ENCODE measurements at regions not wholly inside any gene's neighbourhood (a gene's known extent, or its start where the extent isn't known, plus 50 kb on each side); places are given as distances from the start of the nearest gene placed in this dataset.
"Not testable (repeated sequence)": the region's sequence is repeated elsewhere in the genome, so short reads cannot be mapped to it uniquely, and the experiment has no call there.

DNA sequence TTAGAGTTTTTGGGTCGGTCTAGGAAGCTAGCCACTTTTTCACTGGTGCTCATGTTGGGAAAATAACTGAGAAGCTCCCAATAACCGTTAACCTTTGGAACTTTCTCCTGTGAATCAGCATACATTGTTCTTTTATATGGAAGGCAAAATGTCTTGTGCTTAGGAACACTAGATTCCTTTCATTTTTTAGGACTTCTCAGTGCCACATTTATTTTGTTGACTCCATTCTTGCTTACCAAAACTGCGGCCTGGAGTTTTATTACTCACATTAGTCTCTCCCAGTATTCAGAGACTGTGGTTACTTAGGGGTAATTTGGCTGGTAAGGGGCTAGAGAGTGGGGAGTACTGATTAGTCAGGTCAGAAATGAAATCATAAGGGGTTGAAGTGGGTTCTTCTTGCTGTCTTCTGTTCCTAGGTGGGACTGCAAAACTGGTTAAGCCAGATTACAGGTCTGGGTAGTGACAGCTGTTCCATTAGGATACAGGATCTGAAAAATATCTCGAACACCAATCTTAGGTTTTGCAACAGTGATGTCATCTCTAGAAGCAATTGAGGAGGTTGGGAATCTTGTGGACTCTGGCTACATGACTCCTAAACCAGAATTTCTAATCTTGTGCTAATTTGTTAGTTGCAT is 631.4 kb upstream of the LUZP2 start:
- no peak for DNase-seq

DNA sequence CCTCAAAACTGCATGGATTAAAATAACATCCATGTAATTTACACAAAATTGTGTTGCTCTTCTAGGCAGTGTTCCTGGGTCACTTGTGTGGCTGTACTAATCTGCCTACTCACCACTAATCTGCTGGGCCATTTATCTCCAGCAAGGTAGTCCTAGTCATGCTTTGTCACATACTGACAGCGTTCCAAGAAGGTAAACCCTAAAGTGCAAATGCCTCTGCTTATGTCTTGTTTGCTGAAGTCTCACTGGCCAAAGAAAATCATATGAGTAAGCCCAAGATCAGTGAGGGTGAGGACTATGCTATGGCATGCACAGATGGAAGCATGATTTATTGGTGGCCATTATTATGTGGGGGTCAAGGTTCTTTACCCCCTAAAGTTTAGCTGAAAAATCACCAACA is 630.2 kb upstream of the LUZP2 start:
- DNase-seq = no peak

DNA sequence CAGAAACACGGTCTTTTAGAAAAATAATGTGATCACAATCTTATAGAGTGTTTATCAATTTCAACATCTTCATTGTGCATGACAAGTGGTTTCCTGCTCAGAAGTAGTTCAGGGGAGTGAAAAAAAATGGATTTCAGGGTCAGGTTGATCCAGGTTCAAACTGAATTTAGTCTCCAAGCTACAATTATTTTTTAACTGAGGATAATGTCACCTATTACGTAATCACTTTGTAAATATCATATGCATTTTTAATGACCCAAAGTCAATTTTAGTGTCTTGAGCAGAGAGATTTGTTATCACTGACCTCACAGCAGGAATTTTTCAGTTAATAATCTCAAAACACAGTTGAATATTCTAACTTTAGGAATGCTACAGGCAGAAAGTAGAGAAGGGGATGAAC is 627.2 kb upstream of the LUZP2 start:
- DNase-seq = no peak

DNA sequence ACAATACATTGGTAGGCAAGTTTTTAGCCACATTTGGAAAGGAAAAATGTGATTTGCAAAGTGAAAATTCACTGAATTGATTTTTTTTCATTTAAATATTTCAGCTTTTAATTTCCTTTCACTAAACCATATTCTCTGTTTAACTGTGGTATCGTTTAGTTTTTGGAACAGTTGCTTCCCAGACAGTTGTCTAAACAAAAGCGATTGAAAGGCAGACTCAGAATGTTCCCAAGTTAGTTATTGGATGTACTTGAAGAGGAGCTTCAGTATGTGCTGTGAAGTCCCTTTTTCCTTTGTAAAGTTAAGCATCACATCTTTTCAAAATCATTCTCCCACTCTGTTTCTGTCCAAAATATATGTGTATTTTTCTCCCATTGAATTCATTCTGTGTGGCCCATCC is 623.4 kb upstream of the LUZP2 start:
- DNase-seq = no peak

DNA sequence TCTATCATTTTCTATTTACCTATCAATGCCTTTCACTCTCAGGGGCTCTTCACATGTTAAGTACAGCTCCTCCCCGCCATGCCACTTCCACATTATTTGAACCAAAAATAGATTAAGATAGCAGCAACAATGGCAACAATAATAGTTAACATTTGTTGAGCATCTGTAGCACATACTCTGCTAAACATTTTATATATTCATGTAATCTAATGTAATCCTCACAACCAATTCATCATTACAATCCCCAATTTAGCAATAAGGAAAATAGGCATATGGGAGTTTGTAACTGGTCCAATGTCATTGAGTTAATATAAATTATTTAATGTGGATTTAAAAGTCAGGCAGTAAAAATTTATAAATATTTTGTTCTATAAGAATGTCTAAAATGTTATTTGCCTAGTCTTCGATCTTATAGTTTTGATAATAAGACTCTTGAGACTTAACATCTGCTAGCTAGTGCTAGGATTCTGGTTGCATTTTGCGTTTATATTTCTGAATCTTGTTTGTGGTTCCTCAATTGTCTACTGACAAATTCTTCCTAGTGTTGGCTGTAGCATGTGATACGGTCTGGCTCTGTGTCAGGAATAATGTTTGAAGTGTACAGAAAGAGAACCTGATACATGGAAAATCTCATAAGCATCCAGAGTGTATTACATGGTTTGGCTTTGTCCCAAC is 621.5 kb upstream of the LUZP2 start:
- peak; percentile 79 to 85 for DNase-seq

DNA sequence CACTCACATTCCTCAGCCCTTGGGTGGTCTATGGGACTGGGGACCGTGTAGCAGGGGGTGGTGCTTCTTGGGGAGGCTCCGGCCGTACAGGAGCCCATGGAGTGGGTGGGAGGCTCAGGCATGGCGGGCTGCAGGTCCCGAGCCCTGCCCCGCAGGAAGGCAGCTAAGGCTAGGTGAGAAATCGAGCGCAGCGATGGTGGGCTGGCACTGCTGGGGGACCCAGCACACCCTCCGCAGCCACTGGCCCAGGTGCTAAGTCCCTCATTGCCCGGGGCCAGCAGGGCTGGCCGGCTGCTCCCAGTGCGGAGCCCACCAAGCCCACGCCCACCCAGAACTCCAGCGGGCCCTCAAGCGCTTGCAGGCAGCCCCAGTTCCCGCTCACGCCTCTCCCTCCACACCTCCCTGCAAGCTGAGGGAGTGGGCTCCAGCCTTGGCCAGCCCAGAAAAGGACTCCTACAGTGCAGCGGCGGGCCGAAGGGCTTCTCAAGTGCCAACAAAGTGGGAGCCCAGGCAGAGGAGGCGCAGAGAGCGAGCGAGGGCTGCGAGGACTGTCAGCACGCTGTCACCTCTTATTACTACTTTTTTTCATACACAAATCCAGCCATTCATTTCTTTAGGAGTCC is 613.3 kb upstream of the LUZP2 start:
- DNase-seq = not testable (repeated sequence)

DNA sequence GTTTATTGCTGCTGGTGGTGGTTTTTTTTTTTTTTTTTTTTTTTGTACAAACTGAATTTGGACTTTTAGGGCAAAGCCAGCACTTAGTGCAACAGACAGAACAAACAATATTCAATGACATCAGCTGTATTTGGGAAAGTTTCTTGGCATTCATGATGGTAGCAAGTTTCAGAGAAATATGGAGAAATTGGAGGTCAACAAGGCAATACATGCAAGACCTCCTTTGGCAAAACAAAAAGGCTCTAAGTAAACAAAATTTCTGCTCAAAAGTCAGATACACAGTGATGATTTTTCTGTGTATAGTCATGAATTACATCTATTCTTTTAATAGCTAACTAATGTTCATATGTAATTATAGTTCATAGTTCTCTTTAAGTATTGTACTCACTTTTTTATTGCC is 612.5 kb upstream of the LUZP2 start:
- peak; percentile 56 to 66 for DNase-seq

DNA sequence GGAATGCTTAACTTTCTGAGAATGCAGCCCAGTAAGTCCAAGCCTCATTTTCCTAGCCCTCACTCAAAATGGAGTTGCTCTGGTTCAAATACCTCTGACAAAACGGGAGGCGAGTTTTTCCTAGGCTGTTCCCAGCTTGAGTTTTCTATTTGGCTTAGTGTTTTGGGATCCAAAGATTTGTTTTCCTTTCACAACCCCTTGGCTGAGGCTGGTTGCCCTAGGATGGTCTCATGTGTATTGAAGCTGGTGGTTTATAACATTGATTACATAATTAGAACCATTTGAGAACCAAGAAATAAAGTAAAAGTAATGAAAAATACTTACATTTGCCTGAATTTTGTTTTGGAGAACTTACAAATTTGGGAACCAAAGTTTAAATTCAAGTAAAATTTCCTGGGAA is 611.1 kb upstream of the LUZP2 start:
- DNase-seq = no peak

DNA sequence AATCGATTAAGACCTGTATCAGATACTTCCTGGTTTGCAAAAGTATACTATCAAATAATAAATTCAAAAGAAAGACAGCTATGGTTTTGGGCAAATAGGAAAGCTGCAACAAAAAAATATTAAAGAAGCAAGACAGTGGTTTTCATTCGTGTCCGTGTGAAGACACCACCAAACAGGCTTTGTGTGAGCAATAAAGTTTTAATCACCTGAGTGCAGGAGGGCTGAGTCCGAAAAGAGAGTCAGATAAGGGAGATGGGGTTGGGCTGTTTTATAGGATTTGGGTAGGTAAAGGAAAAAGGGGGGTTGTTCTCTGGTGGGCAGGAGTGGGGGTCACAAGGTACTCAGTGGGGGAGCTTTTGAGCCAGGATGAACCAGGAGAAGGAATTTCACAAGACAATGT is 609.7 kb upstream of the LUZP2 start:
- not testable (repeated sequence) for DNase-seq

DNA sequence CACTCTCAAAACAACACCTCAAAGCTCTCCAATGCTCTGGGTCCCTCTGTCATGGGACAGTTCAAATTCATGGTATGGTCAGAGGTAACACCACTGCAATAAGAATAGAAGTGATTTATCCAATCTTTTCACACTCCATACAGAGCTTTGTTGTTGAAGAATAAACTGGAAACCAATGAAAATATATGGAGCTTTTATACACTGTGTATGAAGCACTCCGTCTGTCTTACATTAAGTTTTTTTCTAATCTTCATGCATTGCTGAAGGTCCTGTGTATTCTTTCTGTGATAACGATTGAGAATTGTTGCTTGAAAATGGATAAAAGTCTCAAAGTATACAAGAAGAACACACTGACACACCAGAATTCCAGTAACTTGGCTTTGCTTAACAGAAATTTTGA is 603.7 kb upstream of the LUZP2 start:
- no peak for DNase-seq

DNA sequence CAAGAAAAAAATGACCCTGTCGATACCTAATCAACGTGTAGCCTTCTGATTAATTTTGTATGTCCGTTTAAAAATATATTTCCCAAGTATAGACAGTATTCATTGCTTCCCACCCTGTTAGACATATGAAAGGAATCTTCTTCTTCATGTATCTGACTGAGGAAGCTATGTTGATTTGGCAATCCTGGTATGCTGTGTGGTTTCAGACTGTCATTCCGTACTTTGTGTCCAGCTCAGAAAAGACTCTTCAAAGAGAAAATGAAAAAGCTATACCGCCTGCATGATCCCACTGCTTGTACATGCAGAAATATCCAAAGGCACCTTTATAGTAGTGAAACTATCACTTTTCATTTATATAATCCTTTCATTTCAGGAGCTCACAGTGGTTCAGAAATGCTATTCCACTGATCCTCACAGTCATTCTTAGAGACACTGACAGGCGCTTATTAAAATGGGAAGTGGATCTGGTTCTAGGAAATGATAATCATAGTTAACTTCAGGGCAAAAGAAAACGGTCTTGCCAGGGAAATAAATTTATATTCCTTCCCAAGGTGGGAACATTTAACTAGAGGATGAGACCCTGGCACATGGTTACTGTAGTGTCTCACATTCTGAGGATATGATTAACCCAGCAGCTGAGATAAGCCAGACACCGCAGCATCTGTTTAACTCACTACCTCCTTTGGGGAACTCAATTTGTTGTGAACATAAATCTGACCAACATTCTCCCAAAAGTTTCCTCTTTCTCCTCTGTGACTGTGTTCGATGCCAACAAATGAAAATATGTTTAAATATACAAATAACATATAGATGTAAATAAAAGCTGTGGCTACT is 599.2 kb upstream of the LUZP2 start:
- no peak for DNase-seq

DNA sequence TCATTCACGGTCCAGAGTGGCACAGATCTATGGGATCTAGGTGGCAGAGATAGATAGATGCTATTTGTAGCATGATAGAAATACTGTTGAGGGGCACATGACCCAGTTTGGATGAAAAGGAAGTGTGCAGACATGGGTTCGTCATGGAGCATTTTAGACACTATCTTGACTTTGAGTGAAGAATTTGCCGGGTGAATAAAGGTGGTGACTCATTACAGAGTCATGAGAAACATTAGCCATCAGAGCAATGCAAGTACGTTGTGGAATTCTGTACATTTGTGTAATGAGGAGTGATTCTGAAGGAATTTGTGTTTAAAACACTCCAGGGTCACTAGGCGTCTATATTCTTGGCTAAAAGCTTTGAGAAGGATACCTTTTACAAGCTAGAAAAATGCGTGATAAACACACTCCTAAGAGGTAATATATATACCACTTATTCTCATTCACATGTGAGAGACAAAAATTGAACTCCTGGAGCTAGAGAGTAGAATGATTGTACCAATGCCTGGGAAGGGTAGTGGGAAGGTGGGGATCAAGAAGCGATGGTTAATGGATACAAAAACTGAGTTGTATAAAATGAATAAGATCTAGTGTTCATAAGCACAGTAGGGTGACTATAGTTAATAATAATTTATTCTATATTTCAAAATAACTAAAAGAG is 593.7 kb upstream of the LUZP2 start:
- no peak for DNase-seq

DNA sequence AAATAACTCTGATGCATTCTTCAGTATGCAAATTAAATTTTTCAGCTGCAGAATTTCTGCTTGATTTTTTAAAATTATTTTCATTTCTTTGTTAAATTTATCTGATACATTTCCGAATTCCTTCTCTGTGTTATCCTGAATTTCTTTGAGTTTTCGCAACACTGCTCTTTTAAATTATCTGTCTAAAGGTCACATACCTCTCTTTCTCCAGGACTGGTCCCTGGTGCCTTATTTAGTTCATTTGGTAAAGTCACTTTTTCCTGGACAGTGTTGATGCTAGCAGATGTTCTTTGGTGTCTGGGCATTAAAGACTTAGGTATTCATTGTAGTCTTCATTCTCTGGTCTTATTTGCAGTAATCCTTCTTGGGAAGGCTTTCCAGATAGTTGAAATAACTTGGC is 577.4 kb upstream of the LUZP2 start:
- no peak for DNase-seq

DNA sequence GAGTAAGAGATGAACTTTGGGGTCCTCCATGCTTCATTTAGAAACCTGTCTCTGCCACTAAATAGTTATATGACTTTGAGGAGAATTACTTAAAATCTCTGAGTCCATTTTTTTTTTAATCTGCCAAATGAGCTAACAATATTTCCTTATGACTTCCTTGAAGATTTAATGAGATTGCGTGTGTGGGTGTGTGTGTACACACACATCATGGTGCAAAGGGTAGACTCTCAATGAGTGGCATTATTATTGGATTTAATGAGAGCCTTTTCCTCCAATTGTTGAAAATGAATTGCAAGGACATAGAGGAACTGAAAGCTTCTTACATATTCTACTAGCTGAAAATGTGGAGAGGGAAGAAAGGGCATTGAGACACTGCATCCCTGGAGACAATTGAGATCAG is 573.5 kb upstream of the LUZP2 start:
- DNase-seq = no peak

DNA sequence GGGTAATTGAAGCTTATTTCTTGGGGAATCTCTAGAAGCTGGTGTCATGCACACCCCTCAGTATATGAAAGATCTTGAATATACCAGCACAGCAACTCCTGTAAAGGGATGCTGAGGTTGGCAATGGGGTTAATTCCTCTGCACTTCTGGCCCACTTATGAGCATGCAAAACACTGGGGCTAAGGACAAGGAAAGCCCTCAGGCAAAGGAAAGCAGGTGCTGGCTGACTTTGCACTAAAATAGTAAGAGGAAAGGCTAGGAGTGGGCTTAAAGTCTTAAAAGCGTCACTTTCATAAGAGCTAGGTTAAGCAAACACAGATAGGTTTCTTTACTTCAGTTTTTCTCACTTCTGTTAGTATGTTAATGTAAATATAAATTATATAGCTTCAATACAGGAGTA is 572.6 kb upstream of the LUZP2 start:
- no peak for DNase-seq

DNA sequence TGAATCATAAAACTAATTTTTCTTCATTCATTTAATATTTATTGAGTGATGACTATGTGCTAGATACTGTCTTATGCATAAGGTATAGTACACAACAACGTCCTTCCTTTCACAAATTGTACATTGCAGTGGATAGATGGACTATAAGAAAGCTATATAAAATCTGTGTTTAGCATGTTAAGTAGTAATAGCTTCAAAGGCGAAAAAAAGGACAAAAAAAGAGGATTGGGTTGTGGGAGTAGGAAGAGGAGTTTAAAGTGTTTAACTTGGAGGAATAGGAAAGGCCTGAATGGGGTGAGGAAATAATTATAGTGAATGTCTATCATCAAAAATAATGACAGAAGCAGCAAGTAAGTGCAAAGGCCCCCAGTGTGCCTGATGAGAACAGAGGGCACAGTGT is 565.4 kb upstream of the LUZP2 start:
- DNase-seq = no peak

DNA sequence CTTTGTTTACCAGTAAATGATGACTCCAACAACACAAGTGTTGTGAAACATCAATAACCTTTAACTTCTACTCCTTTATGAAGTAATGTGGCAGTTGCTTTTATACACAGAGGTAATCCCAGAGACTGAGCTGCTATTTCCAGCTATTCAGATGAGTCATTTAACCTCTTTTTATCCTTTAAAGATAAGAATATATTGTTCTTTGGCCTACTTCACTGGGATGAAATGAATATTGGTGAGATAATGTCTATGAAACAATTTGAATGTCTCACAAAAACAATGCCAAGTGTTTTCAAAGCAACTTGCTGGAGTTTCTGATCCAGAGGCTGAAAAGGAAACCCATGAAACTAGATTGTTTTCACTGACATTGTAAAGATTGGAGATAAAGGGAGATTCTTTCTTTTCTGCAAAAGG is 564.4 kb upstream of the LUZP2 start:
- DNase-seq = no peak

DNA sequence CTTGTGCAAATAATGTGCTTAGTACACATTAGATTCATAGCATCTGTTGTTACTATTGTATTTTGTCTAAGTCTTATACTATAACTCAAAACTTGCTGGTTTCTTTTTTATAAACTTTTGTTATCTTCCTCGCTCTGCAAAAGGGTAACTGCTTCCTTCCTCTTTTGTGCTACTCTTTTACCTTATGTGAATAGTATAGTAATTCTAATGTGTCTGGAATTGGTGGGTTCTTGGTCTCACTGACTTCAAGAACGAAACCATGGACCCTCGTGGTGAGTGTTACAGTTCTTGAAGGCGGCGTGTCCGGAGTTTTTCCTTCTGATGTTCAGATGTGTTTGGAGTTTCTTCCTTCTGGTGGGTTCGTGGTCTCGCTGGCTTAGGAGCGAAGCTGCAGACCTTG is 563.1 kb upstream of the LUZP2 start:
- DNase-seq = no peak

DNA sequence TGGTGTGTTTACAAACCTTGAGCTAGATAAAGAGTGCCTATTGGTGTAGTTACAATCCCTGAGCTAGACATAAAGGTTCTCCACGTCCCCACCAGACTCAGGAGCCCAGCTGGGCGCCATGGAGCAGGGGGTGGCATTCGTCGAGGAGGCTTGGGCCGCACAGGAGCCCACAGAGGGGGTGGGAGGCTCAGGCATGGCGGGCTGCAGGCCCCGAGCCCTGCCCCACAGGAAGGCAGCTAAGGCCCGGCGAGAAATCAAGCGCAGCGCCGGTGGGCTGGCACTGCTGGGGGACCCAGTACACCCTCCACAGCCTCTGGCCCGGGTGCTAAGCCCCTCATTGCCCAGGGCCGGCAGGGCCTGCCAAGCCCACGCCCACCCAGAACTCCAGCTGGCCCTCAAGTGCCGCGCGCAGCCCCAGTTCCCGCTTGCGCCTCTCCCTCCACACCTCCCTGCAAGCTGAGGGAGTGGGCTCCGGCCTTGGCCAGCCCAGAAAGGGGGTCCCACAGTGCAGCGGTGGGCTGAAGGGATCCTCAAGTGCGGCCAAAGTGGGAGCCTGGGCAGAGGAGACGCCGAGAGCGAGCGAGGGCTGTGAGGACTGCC is 562.1 kb upstream of the LUZP2 start:
- not testable (repeated sequence) for DNase-seq

DNA sequence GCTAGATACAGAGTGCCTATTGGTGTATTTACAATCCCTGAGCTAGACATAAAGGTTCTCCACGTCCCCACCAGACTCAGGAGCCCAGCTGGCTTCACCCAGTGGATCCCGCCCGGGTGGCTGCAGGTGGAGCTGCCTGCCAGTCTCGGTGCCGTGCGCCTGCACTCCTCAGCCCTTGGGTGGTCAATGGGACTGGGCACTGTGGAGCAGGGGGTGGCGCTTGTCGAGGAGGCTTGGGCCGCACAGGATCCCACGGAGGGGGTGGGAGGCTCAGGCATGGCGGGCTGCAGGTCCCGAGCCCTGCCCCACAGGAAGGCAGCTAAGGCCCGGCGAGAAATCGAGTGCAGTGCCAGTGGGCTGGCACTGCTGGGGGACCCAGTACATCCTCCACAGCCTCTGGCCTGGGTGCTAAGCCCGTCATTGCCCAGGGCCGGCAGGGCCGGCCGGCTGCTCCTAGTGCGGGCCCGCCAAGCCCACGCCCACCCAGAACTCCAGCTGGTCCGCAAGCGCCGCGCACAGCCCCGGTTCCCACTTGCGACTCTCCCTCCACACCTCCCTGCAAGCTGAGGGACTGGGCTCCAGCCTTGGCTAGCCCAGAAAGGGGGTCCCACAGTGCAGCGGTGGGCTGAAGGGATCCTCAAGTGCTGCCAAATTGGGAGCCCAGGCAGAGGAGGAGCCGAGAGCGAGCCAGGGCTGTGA is 554.6 kb upstream of the LUZP2 start:
- not testable (repeated sequence) for DNase-seq

DNA sequence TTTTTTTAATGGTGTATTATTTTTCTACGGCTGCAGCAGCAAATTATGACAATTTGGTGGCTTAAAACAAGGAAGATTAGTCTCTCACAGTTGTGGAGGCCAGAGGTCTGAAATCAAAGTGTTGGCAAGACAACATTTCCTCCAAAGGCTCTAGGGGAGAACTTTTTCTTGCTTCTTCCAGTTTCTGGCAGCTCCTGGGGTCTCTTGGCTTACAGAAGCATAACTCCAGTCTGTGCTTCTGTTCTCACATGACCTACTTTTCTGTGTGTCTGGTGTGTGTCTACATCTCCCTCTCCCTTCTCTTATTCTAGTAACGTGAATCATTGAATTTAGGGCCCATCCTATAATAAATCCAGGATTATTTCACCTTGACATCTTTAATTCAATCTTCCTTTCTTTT is 551.9 kb upstream of the LUZP2 start:
- peak; percentile 31 to 54 for DNase-seq
